ACC112 (cell line): ENCODE measurements at regions not wholly inside any gene's neighbourhood (a gene's known extent, or its start where the extent isn't known, plus 50 kb on each side); places are given as distances from the start of the nearest gene placed in this dataset.
A peak's percentile ranks its signal among the peaks of the same experiment; 100 is the strongest.

ENCODE experiments used
- H2AFZ ChIP-seq: fragments of 200-600 bp; sonication (generic); one replicate; pipeline ENCODE4 v1.6.0; 2017; ENCODE audit warnings: antibody characterized with exemption, low read length; ENCODE audit not compliant: unreplicated experiment
- H3K27ac ChIP-seq: fragments of 200-600 bp; sonication (generic); 2 replicates; pipeline ENCODE4 v1.5.1; 2014; ENCODE audit warnings: low read depth, mild to moderate bottlenecking, antibody characterized with exemption, low read length, moderate library complexity
- H3K27me3 ChIP-seq: fragments of 200-600 bp; sonication (generic); 2 replicates; pipeline ENCODE4 v1.6.1; 2014; ENCODE audit warnings: mild to moderate bottlenecking, antibody characterized with exemption, low read length, moderate library complexity, mixed read lengths; ENCODE audit not compliant: insufficient read depth
- H3K36me3 ChIP-seq: fragments of 200-600 bp; sonication (generic); 2 replicates; pipeline ENCODE4 v1.6.1; 2016; ENCODE audit warnings: mild to moderate bottlenecking, antibody characterized with exemption, low read length, moderate library complexity, mixed read lengths; ENCODE audit not compliant: insufficient read depth
- H3K4me1 ChIP-seq: fragments of 200-600 bp; sonication (generic); one replicate; pipeline ENCODE4 v1.6.1; 2016; ENCODE audit warnings: low read length, mixed read lengths; ENCODE audit not compliant: insufficient read depth, unreplicated experiment, control insufficient read depth
- H3K4me3 ChIP-seq: fragments of 200-600 bp; sonication (generic); 2 replicates; pipeline ENCODE4 v1.5.1; 2014; ENCODE audit warnings: mild to moderate bottlenecking, low read depth, low read length
- H3K79me2 ChIP-seq: fragments of 200-600 bp; sonication (generic); one replicate; pipeline ENCODE4 v1.6.0; 2016; ENCODE audit warnings: low read length; ENCODE audit not compliant: control insufficient read depth, unreplicated experiment, insufficient read depth

- H2AFZ ChIP-seq = peak overlapping the region; percentile 75
Observed at GRCh38 chr12:66044731-66045130, 85.8 kb downstream of the LLPH start.

DNA sequence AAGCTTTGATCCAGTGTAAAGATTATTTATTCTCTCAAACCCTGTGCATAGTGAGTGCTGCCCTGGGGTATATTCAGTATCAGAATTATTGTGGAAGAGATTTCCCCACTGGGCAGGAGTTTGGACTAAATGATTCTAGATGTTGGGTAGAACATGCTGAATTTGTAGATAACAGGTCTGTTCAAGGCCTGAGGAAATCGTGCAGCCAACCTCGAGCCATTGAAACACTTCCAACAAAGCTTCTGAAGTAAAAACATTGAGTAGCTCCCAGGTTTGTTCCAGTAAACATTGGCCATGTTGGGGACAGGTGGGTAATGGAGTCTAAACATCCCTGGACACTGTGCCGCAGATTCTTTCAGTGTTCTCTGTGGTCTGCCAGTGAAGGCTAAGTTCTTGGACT, 87.5 kb downstream of the LLPH start:
- Histone ChIP-seq H3K4me3 (no peak overlapping the region), H2AFZ (no peak overlapping the region), H3K36me3 (no peaks in the 10 kb centered on the region), H3K79me2 (no peaks in the 10 kb centered on the region), H3K4me1 (peaks cover 22% of the 10 kb centered on the region), H3K27ac (no peak overlapping the region), H3K27me3 (no peaks in the 10 kb centered on the region)

More at GRCh38 chr12:66044731-66045130, 85.8 kb downstream of the LLPH start:
- Histone ChIP-seq H3K36me3 (no peaks in the 10 kb centered on the region), H3K79me2 (no peaks in the 10 kb centered on the region), H3K4me1 (peaks cover 32% of the 10 kb centered on the region), H3K27me3 (no peaks in the 10 kb centered on the region), H3K27ac (0 out of 2 replicates have a peak overlapping the region, but pooled peaks have one; percentile 4), H3K4me3 (no peak overlapping the region)

DNA sequence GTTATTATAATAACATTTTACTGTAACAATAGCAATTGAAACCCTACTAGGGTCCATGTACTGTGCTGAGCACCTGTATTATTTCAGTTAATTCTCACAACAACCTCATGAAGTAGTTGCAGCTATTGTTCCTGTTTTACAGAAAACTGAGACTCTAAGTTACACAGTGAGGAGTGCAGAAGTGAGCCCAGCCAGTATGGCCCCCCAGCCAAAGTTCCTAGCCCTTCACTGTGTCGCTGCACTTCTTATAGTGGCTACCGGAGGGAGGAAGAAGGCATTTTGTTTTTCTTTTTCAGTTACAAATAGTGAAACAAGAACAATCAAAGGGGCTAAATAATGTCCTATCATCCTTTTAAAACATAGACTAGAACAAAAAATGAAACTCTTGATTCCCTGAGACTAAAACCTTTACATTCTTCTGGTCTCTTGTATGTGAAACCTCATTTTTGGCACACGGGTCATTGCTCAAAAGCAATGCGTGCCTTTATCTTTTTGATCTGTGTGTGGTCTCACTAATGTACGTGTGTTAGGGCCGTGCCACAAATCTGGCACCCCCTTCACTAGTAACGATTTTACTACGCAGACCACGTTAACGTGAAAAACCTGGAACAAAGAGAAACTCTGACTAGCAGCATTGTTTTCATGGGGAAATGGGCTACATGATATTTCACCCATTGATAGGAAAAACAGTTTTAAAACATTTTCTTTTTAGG, 88.7 kb downstream of the LLPH start:
- Histone ChIP-seq H3K36me3 (no peaks in the 10 kb centered on the region), H3K27ac (no peak overlapping the region), H3K27me3 (no peaks in the 10 kb centered on the region), H3K79me2 (no peaks in the 10 kb centered on the region), H2AFZ (no peak overlapping the region), H3K4me1 (peaks cover 11% of the 10 kb centered on the region), H3K4me3 (no peak overlapping the region)

GRCh38 chr12:66036317-66036716, 94.2 kb downstream of the LLPH start:
- H3K79me2 ChIP-seq = no peaks in the 10 kb centered on the region
- peak overlapping the region; percentile 59 for H3K27ac ChIP-seq
- H3K36me3 ChIP-seq = no peaks in the 10 kb centered on the region
- peak overlapping the region; percentile 54 for H2AFZ ChIP-seq
- peak overlapping the region; percentile 26; the same call in 1 of the 2 replicates for H3K4me3 ChIP-seq
- no peaks in the 10 kb centered on the region for H3K27me3 ChIP-seq
- H3K4me1 ChIP-seq = peaks cover 16% of the 10 kb centered on the region

- H3K4me3 ChIP-seq = no peak overlapping the region
- H3K79me2 ChIP-seq = no peaks in the 10 kb centered on the region
- no peaks in the 10 kb centered on the region for H3K36me3 ChIP-seq
- no peaks in the 10 kb centered on the region for H3K27me3 ChIP-seq
- no peak overlapping the region for H2AFZ ChIP-seq
- H3K4me1 ChIP-seq = peaks cover 16% of the 10 kb centered on the region
- peak overlapping the region; percentile 59 for H3K27ac ChIP-seq
Observed at GRCh38 chr12:66035288-66035966, 95.1 kb downstream of the LLPH start.

DNA sequence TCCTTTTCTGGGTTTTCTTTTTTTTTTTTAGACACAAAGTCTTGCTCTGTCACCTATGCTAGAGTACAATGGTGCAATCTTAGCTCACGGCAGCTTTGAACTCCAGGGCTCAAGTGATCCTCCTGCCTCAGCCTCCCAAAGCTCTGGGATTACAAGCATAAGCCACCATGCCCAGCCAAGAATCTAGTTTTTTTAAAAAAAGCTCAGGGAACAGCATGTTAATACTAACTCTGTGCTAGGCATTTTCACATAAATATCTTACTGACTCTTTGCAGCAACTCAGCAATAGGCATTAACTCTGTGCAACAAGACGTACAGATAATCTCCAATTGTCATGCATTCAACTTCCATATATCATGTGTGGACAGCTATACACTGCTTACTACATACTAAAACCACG, 97.4 kb downstream of the LLPH start:
- H3K36me3 ChIP-seq = no peaks in the 10 kb centered on the region

DNA sequence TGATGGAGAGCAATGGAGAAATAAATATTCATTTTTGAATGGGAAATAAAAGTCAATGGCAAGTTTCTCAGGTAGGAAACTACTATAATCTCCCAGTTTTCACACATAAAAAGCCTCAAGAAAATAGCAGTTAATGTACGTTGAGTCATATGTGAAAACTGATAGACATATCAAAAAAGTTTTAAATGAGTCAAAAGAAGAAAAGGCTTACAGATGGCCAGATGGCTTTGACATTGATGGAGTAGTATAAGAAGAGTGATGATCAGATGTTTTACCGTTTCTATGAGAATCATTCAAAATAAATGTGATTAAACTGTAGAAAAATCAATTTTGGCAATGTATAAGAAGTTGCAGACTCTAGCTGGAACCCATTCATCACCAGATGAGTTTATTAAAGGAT, 97.8 kb downstream of the LLPH start:
- H3K36me3 ChIP-seq = no peaks in the 10 kb centered on the region
- no peak overlapping the region for H3K4me3 ChIP-seq
- no peak overlapping the region for H3K27ac ChIP-seq
- H3K79me2 ChIP-seq = no peaks in the 10 kb centered on the region
- no peak overlapping the region for H2AFZ ChIP-seq
- peaks cover 16% of the 10 kb centered on the region for H3K4me1 ChIP-seq
- H3K27me3 ChIP-seq = no peaks in the 10 kb centered on the region

More for the DNA sequence above, 97.4 kb downstream of the LLPH start:
- H2AFZ ChIP-seq = no peak overlapping the region
- H3K27me3 ChIP-seq = no peaks in the 10 kb centered on the region
- H3K27ac ChIP-seq = no peak overlapping the region
- H3K4me1 ChIP-seq = peaks cover 16% of the 10 kb centered on the region
- H3K79me2 ChIP-seq = no peaks in the 10 kb centered on the region
- no peak overlapping the region for H3K4me3 ChIP-seq

- Histone ChIP-seq H3K4me3 (no peak overlapping the region), H3K4me1 (peaks cover under 1% of the 10 kb centered on the region), H3K27me3 (no peaks in the 10 kb centered on the region), H3K36me3 (no peaks in the 10 kb centered on the region), H3K27ac (no peak overlapping the region), H3K79me2 (no peaks in the 10 kb centered on the region), H2AFZ (no peak overlapping the region)
Observed at GRCh38 chr12:66030217-66030781, 100.3 kb downstream of the LLPH start.

DNA sequence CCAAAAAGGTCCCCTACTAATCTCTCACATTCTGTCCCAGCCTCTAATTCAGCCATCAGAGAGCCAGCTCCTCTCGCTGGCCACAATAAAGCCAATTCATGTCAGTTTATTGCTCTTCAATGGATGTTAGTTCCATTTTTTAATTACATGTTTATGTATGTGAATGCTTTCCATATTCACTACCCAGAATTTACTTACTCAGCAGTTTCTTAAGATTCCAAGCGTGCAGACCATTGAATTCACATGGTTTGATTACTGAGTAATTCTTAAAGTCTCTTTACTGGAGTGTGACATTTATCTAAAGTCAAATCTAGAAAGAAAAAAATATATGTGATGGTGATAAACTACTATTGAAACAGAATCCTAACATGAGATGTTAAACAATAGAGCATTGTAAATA, 102.2 kb downstream of the LLPH start:
- Histone ChIP-seq H2AFZ (no peak overlapping the region), H3K36me3 (no peaks in the 10 kb centered on the region)

GRCh38 chr12:66025477-66025876, 105.1 kb downstream of the LLPH start:
- Histone ChIP-seq H3K36me3 (no peaks in the 10 kb centered on the region), H3K27ac (no peak overlapping the region), H3K4me3 (no peak overlapping the region), H3K27me3 (no peaks in the 10 kb centered on the region), H3K79me2 (no peaks in the 10 kb centered on the region), H3K4me1 (no peaks in the 10 kb centered on the region), H2AFZ (no peak overlapping the region)

More for the DNA sequence above, 102.2 kb downstream of the LLPH start:
- no peaks in the 10 kb centered on the region for H3K27me3 ChIP-seq
- no peaks in the 10 kb centered on the region for H3K4me1 ChIP-seq
- no peak overlapping the region for H3K4me3 ChIP-seq
- no peak overlapping the region for H3K27ac ChIP-seq
- no peaks in the 10 kb centered on the region for H3K79me2 ChIP-seq
